Endodermal cell (in vitro differentiated cells): ENCODE measurements at regions not wholly inside any gene's neighbourhood (a gene's known extent, or its start where the extent isn't known, plus 50 kb on each side); places are given as distances from the start of the nearest gene placed in this dataset.

Source experiments
- DNase-seq: peaks from one replicate; pipeline ENCODE4 v3.0.0-alpha.2; 2017
- H3K27ac ChIP-seq: 2 replicates; pipeline ENCODE4 v1.5.1; 2013; ENCODE audit warnings: mild to moderate bottlenecking, low read depth, low read length, moderate library complexity
- H3K27me3 ChIP-seq: 2 replicates; pipeline ENCODE4 v1.6.1; 2013; ENCODE audit warnings: mild to moderate bottlenecking, low read length, moderate library complexity; ENCODE audit not compliant: insufficient read depth, control insufficient read depth, poor library complexity, severe bottlenecking
- H3K36me3 ChIP-seq: 2 replicates; pipeline ENCODE4 v1.7.0; 2013; ENCODE audit warnings: mild to moderate bottlenecking, low read length, moderate library complexity; ENCODE audit not compliant: control insufficient read depth, insufficient read depth
- H3K4me1 ChIP-seq: one replicate; pipeline ENCODE4 v1.7.0; 2013; ENCODE audit warnings: low read length; ENCODE audit not compliant: control insufficient read depth, insufficient read depth
- H3K4me3 ChIP-seq: 2 replicates; pipeline ENCODE4 v1.5.1; 2013; ENCODE audit warnings: mild to moderate bottlenecking, low read length, moderate library complexity
- H3K9ac ChIP-seq: 2 replicates; pipeline ENCODE4 v1.6.1; 2013; ENCODE audit warnings: mild to moderate bottlenecking, low read length, moderate library complexity; ENCODE audit not compliant: poor library complexity, severe bottlenecking; ENCODE audit errors: extremely low read depth
- H3K9me3 ChIP-seq: 2 replicates; pipeline ENCODE4 v1.6.1; 2013; ENCODE audit warnings: mild to moderate bottlenecking, low read length, moderate library complexity; ENCODE audit not compliant: control insufficient read depth
- H3K27ac Mint-ChIP-seq: 2 replicates; pipeline ENCODE4 v1.8.0; 2020; ENCODE audit warnings: mixed read lengths
- H3K27me3 Mint-ChIP-seq: 2 replicates; pipeline ENCODE4 v1.8.0; 2021; ENCODE audit warnings: mild to moderate bottlenecking, mixed read lengths; ENCODE audit not compliant: insufficient read depth
- H3K36me3 Mint-ChIP-seq: 2 replicates; pipeline ENCODE4 v1.8.0; 2020; ENCODE audit warnings: low read depth, mixed read lengths
- H3K4me1 Mint-ChIP-seq: 2 replicates; pipeline ENCODE4 v1.8.0; 2020; ENCODE audit warnings: mixed read lengths
- H3K4me3 Mint-ChIP-seq: 2 replicates; pipeline ENCODE4 v1.8.0; 2020; ENCODE audit warnings: mild to moderate bottlenecking, moderate library complexity, mixed read lengths
- H3K9me3 Mint-ChIP-seq: 2 replicates; pipeline ENCODE4 v1.8.0; 2020; ENCODE audit warnings: mild to moderate bottlenecking, mixed read lengths
- WGBS, 2 experiments: methylation state at CpG; one replicate each; pipeline versions ENCODE4 v1.1.5 to v1.1.7; 2013; ENCODE audit warnings: missing lambda C conversion rate in 2 of 2, mixed read lengths in 1 of 2; ENCODE audit not compliant: insufficient coverage in 1 of 2, insufficient read length in 1 of 2; 5-methylcytosine and 5-hydroxymethylcytosine counted together
- TF ChIP-seq, protein P1 (sequence below): fragments of 200-600 bp; sonication (generic); conservative IDR thresholded peaks from 2 replicates; pipeline ENCODE4 v1.5.0; 2021; ENCODE audit warnings: antibody characterized with exemption, mild to moderate bottlenecking

- Histone ChIP-seq H3K36me3 (no peaks in the 10 kb centered on the region), H3K27ac (no peak overlapping the region), H3K27me3 (no peaks in the 10 kb centered on the region), H3K9ac (no peak overlapping the region), H3K9me3 (no peaks in the 10 kb centered on the region), H3K4me3 (no peak overlapping the region), H3K4me1 (peaks cover 7% of the 10 kb centered on the region)
- DNase-seq: no peak
- Mint-ChIP-seq H3K27me3 (no peaks in the 10 kb centered on the region), H3K4me1 (peaks cover 4% of the 10 kb centered on the region), H3K9me3 (no peaks in the 10 kb centered on the region), H3K4me3 (no peak overlapping the region), H3K36me3 (no peaks in the 10 kb centered on the region), H3K27ac (no peak overlapping the region)
- TF ChIP-seq, protein P1, sequence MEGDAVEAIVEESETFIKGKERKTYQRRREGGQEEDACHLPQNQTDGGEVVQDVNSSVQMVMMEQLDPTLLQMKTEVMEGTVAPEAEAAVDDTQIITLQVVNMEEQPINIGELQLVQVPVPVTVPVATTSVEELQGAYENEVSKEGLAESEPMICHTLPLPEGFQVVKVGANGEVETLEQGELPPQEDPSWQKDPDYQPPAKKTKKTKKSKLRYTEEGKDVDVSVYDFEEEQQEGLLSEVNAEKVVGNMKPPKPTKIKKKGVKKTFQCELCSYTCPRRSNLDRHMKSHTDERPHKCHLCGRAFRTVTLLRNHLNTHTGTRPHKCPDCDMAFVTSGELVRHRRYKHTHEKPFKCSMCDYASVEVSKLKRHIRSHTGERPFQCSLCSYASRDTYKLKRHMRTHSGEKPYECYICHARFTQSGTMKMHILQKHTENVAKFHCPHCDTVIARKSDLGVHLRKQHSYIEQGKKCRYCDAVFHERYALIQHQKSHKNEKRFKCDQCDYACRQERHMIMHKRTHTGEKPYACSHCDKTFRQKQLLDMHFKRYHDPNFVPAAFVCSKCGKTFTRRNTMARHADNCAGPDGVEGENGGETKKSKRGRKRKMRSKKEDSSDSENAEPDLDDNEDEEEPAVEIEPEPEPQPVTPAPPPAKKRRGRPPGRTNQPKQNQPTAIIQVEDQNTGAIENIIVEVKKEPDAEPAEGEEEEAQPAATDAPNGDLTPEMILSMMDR: no peak
- WGBS, 2 experiments: 86 to 92% methylated on average over 2 of the region's 2 CpGs
These were observed 87.3 kb upstream of the NAMPT start for GRCh38 chr7:106372126-106372525.

DNA sequence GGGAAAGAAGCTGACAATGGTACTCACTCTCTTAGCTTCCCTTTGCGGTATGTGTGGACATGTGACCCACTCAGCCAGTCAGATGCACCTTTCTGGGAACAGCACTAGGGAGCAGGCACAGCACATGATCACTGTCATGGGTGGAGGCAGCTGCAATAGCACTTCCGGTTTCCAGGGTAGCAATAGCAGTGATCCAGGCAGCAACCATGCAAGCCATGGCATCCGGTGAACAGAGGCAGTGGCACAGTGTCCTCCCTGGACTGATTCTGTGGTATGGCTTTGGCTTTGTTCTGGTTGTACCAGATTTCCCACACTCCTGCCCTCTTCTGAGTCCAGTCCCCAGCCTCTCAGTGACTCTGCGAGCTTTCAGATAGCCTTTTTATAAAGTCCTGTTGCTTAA, 86.8 kb upstream of the NAMPT start:
- Histone ChIP-seq H3K4me3 (no peak overlapping the region), H3K27ac (no peak overlapping the region), H3K27me3 (no peaks in the 10 kb centered on the region), H3K4me1 (peaks cover 7% of the 10 kb centered on the region), H3K9me3 (no peaks in the 10 kb centered on the region), H3K9ac (no peak overlapping the region), H3K36me3 (no peaks in the 10 kb centered on the region)
- Mint-ChIP-seq H3K27me3 (no peaks in the 10 kb centered on the region), H3K4me1 (peaks cover 4% of the 10 kb centered on the region), H3K9me3 (no peaks in the 10 kb centered on the region), H3K4me3 (no peak overlapping the region), H3K27ac (no peak overlapping the region), H3K36me3 (no peaks in the 10 kb centered on the region)
- no peak for DNase-seq
- TF ChIP-seq, protein P1: no peak
- WGBS, 2 experiments: 92 to 97% methylated on average over 3 to 4 of the region's 4 CpGs

DNA sequence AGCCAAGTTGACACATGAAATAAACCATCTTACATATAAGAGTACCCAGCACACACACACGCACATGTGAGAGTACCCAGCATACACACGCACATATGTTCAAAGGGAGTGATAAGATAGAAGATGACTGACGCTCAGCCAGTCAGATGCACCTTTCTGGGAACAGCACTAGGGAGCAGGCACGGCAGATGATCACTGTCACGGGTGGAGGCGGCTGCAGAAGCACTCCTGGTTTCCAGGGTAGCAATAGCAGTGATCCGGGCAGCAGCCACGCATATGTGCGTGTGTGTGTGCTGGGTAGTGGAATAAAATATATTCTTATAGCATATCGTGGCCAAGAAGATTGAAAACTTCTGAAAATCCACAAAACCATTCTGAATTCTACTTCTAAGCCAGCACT, 85.8 kb upstream of the NAMPT start:
- Histone ChIP-seq H3K36me3 (no peaks in the 10 kb centered on the region), H3K9ac (no peak overlapping the region), H3K9me3 (no peaks in the 10 kb centered on the region), H3K27ac (no peak overlapping the region), H3K4me1 (peaks cover 7% of the 10 kb centered on the region), H3K27me3 (no peaks in the 10 kb centered on the region), H3K4me3 (no peak overlapping the region)
- Mint-ChIP-seq H3K27me3 (no peaks in the 10 kb centered on the region), H3K36me3 (no peaks in the 10 kb centered on the region), H3K4me3 (no peak overlapping the region), H3K27ac (no peak overlapping the region), H3K4me1 (peaks cover 4% of the 10 kb centered on the region), H3K9me3 (no peaks in the 10 kb centered on the region)
- TF ChIP-seq, protein P1: no peak
- no peak for DNase-seq
- 95 to 96% methylated on average over 3 to 10 of the region's 10 CpGs for WGBS, 2 experiments
